ENCODE measurements at regions not wholly inside any gene's neighbourhood (a gene's known extent, or its start where the extent isn't known, plus 50 kb on each side); places are given as distances from the start of the nearest gene placed in this dataset.

- TF ChIP-seq, protein P1, sequence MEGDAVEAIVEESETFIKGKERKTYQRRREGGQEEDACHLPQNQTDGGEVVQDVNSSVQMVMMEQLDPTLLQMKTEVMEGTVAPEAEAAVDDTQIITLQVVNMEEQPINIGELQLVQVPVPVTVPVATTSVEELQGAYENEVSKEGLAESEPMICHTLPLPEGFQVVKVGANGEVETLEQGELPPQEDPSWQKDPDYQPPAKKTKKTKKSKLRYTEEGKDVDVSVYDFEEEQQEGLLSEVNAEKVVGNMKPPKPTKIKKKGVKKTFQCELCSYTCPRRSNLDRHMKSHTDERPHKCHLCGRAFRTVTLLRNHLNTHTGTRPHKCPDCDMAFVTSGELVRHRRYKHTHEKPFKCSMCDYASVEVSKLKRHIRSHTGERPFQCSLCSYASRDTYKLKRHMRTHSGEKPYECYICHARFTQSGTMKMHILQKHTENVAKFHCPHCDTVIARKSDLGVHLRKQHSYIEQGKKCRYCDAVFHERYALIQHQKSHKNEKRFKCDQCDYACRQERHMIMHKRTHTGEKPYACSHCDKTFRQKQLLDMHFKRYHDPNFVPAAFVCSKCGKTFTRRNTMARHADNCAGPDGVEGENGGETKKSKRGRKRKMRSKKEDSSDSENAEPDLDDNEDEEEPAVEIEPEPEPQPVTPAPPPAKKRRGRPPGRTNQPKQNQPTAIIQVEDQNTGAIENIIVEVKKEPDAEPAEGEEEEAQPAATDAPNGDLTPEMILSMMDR (conservative IDR thresholded peaks at IDR 0.05; ENCODE audit: low read depth, low read length): no peak
- no peak for TF ChIP-seq EZH2 (IDR thresholded peaks at IDR 0.05; ENCODE audit: borderline replicate concordance, low read depth, low read length, poor library complexity, severe bottlenecking)
These were observed 232.9 kb upstream of the ANKRD50 start for GRCh38 chr4:124945422-124945821.

Measured in A673 (cell line).